Neural cell (in vitro differentiated cells): ENCODE measurements at regions not wholly inside any gene's neighbourhood (a gene's known extent, or its start where the extent isn't known, plus 50 kb on each side); places are given as distances from the start of the nearest gene placed in this dataset.

Experiments
- H2AFZ ChIP-seq: fragments of 200-600, 300-800 bp; sonication (generic), shearing (Covaris generic); 2 replicates; pipeline ENCODE4 v1.6.0; 2014; ENCODE audit warnings: low read depth, mild to moderate bottlenecking, antibody characterized with exemption, low read length, moderate library complexity
- H3F3A ChIP-seq: fragments of 200-600 bp; shearing (Covaris generic); 2 replicates; pipeline ENCODE4 v1.6.1; 2016; ENCODE audit warnings: mild to moderate bottlenecking, moderate library complexity, mixed read lengths, antibody characterized with exemption, low read length; ENCODE audit not compliant: insufficient read depth, poor library complexity, severe bottlenecking
- H3K27ac ChIP-seq: fragments of 200-600, 300-800 bp; sonication (generic), shearing (Covaris generic); 2 replicates; pipeline ENCODE4 v1.5.1; 2014; ENCODE audit warnings: mild to moderate bottlenecking, low read length, moderate library complexity
- H3K27me3 ChIP-seq: fragments of 300-800, 200-600 bp; sonication (generic), shearing (Covaris generic); 2 replicates; pipeline ENCODE4 v1.6.0; 2014; ENCODE audit warnings: mild to moderate bottlenecking, low read depth, low read length, moderate library complexity; ENCODE audit not compliant: insufficient read depth
- H3K36me3 ChIP-seq: fragments of 300-800, 200-600 bp; sonication (generic), shearing (Covaris generic); 2 replicates; pipeline ENCODE4 v1.5.1; 2014; ENCODE audit warnings: mild to moderate bottlenecking, antibody characterized with exemption, low read length, moderate library complexity; ENCODE audit not compliant: insufficient read depth
- H3K4me2 ChIP-seq: fragments of 300-800, 200-600 bp; sonication (generic), shearing (Covaris generic); 2 replicates; pipeline ENCODE4 v1.6.0; 2014; ENCODE audit warnings: mild to moderate bottlenecking, low read length
- H3K4me3 ChIP-seq: fragments of 300-800, 200-600 bp; sonication (generic), shearing (Covaris generic); 2 replicates; pipeline ENCODE4 v1.5.1; 2014; ENCODE audit warnings: mild to moderate bottlenecking, low read length, moderate library complexity
- H3K79me2 ChIP-seq: fragments of 200-600 bp; shearing (Covaris generic); replicated peaks from 2 replicates; pipeline ENCODE4 v1.6.0; 2014; ENCODE audit warnings: mild to moderate bottlenecking, low read length, moderate library complexity; ENCODE audit not compliant: insufficient read depth
- H3K9ac ChIP-seq: fragments of 300-800, 200-600 bp; sonication (generic), shearing (Covaris generic); 2 replicates; pipeline ENCODE4 v1.6.1; 2016; ENCODE audit warnings: mild to moderate bottlenecking, low read length, mixed read lengths
- H3K9me2 ChIP-seq: fragments of 200-600 bp; shearing (Covaris generic); 2 replicates; pipeline ENCODE4 v1.6.1; 2016; ENCODE audit warnings: mild to moderate bottlenecking, low read length, mixed read lengths; ENCODE audit not compliant: insufficient read depth
- H3K9me3 ChIP-seq: fragments of 200-600, 300-800 bp; sonication (generic), shearing (Covaris generic); 2 replicates; pipeline ENCODE4 v1.6.1; 2016; ENCODE audit warnings: mild to moderate bottlenecking, mixed run types, low read length, moderate library complexity, mixed read lengths
- H4K20me1 ChIP-seq: fragments of 200-600 bp; shearing (Covaris generic); 2 replicates; pipeline ENCODE4 v1.6.1; 2016; ENCODE audit warnings: mild to moderate bottlenecking, mixed run types; ENCODE audit not compliant: insufficient read depth
- CTCF ChIP-seq: fragments of 450-650 bp; IDR thresholded peaks from 2 replicates; pipeline ENCODE4 v1.5.1; 2014; ENCODE audit warnings: antibody characterized with exemption, mild to moderate bottlenecking, moderate library complexity; ENCODE audit not compliant: poor library complexity, severe bottlenecking
- EP300 ChIP-seq: fragments of 450-650 bp; conservative IDR thresholded peaks from 2 replicates; pipeline ENCODE4 v1.6.1; 2014; ENCODE audit warnings: antibody characterized with exemption, mild to moderate bottlenecking, moderate library complexity; ENCODE audit not compliant: poor library complexity, severe bottlenecking
- EZH2 ChIP-seq: fragments of 200-600, 300-800 bp; shearing (Covaris generic), sonication (generic); IDR thresholded peaks from 2 replicates; pipeline ENCODE4 v1.6.1; 2014; ENCODE audit warnings: antibody characterized with exemption, low read length, borderline replicate concordance, mild to moderate bottlenecking; ENCODE audit not compliant: insufficient read depth, poor library complexity, severe bottlenecking
- MXI1 ChIP-seq: fragments of 450-650 bp; conservative IDR thresholded peaks from 2 replicates; pipeline ENCODE4 v1.6.1; 2014; ENCODE audit warnings: antibody characterized with exemption, mild to moderate bottlenecking; ENCODE audit not compliant: poor library complexity, severe bottlenecking
- POLR2AphosphoS5 ChIP-seq: IDR thresholded peaks from 2 replicates; pipeline ENCODE4 v1.6.1; 2012
- RAD21 ChIP-seq: fragments of 450-650 bp; conservative IDR thresholded peaks from 2 replicates; pipeline ENCODE4 v1.6.1; 2014; ENCODE audit warnings: antibody characterized with exemption, mild to moderate bottlenecking, moderate library complexity
- REST ChIP-seq: IDR thresholded peaks from 2 replicates; pipeline ENCODE4 v1.6.1; 2012; ENCODE audit warnings: borderline replicate concordance
- SMC3 ChIP-seq: fragments of 450-650 bp; conservative IDR thresholded peaks from 2 replicates; pipeline ENCODE4 v1.6.1; 2014; ENCODE audit warnings: antibody characterized with exemption, mild to moderate bottlenecking, moderate library complexity; ENCODE audit not compliant: poor library complexity
- TAF1 ChIP-seq: IDR thresholded peaks from 2 replicates; pipeline ENCODE4 v1.6.1; 2012; ENCODE audit warnings: low read depth

DNA sequence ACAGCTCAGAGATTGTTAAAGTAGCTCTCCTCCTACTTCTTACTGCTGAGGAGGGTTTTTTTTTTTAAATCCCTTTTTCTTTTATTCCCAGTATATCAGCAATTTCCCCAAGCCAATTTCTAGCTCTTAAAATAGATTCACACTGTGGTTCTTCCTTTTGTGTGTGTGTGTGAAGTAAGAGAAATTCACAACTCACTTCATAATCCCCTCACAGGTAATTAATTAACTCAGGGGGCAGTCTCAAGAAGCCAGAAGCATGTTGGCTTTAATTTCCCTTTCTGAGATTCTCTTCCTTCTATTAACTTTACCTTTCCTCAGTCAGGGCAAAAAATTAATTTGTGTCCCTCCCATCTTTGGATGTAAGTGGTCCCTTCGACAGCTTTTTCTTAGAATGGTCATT is 71.0 kb upstream of the HMHB1 start:
- Histone ChIP-seq H3K27me3 (no peaks in the 10 kb centered on the region), H3K4me3 (no peak overlapping the region), H3K79me2 (no peaks in the 10 kb centered on the region), H3K36me3 (no peaks in the 10 kb centered on the region), H2AFZ (no peak overlapping the region), H3K4me2 (no peak overlapping the region), H4K20me1 (no peaks in the 10 kb centered on the region), H3K9me2 (no peaks in the 10 kb centered on the region), H3K27ac (no peak overlapping the region), H3K9ac (no peak overlapping the region), H3F3A (peaks cover 3% of the 10 kb centered on the region), H3K9me3 (no peaks in the 10 kb centered on the region)
- TF ChIP-seq SMC3 (no peak), REST (no peak), POLR2AphosphoS5 (no peak), CTCF (no peak), TAF1 (no peak), MXI1 (no peak)

DNA sequence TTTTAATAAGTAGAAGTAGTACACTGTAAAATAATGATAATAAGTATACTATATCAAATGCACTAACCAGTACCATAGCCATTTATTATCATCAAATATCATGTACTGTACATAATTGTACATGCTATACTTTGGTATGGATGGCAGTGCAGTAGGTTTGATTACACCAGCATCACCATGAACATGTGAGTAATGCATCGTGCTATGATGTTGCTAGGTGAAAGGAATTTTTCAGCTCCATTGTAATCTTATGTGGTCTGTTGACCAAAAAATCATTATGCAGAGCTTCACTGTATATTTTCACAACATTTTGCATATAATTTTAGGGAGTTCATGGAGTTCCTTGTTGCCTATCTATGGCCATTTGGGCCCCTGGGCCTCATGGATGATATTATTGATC is 72.2 kb upstream of the HMHB1 start:
- Histone ChIP-seq H3K9me2 (no peaks in the 10 kb centered on the region), H2AFZ (no peak overlapping the region), H3K27me3 (no peaks in the 10 kb centered on the region), H3K27ac (no peak overlapping the region), H3K4me3 (no peak overlapping the region), H3K79me2 (no peaks in the 10 kb centered on the region), H3K9ac (no peak overlapping the region), H3K36me3 (no peaks in the 10 kb centered on the region), H3F3A (peaks cover 3% of the 10 kb centered on the region), H3K4me2 (no peak overlapping the region), H4K20me1 (no peaks in the 10 kb centered on the region), H3K9me3 (no peaks in the 10 kb centered on the region)
- no peak for TF ChIP-seq TAF1
- no peak for TF ChIP-seq CTCF
- no peak for TF ChIP-seq RAD21
- TF ChIP-seq MXI1, result no peak
- no peak for TF ChIP-seq POLR2AphosphoS5
- no peak for TF ChIP-seq EZH2
- TF ChIP-seq SMC3, result no peak
- TF ChIP-seq REST, result no peak
- TF ChIP-seq EP300, result no peak
